ENCODE measurements at regions not wholly inside any gene's neighbourhood (a gene's known extent, or its start where the extent isn't known, plus 50 kb on each side); places are given as distances from the start of the nearest gene placed in this dataset.

GRCh38 chr20:4070323-4071177 is 55.2 kb upstream of the RNF24 start:
- CTCF ChIA-PET, result interaction anchor here (0.5 kb wide), 1 partner anchor 46 kb away, joined by 7 read pairs; no protein-coding TSS in a partner anchor
- POLR2A ChIA-PET (ENCODE audit: unreplicated experiment), result interaction anchor here (0.5 kb wide), 1 partner anchor 63 kb away, joined by 3 read pairs; no protein-coding TSS in a partner anchor

More at GRCh38 chr20:4070323-4071177, 55.2 kb upstream of the RNF24 start:
- Histone ChIP-seq H2AFZ (replicated peaks; ENCODE audit: low read length, poor library complexity) (peak overlapping the region; percentile 47), H3K9ac (ENCODE audit: low read depth, low read length) (no peak overlapping the region), H4K20me1 (ENCODE audit: insufficient read depth, low read length) (no peaks in the 10 kb centered on the region), H2BK20ac (ENCODE audit: low read depth, low read length) (peak overlapping the region; percentile 69), H2BK120ac (ENCODE audit: low read depth, low read length) (peak overlapping the region; percentile 75), H3K4ac (ENCODE audit: low read depth, low read length) (peak overlapping the region; percentile 81), H3K27ac (ENCODE audit: insufficient read depth, low read length) (peak overlapping the region; percentile 24; the same call in 1 of the 2 replicates), H2BK15ac (ENCODE audit: low read depth, low read length) (peak overlapping the region; percentile 60; the same call in 1 of the 3 replicates), H3K18ac (ENCODE audit: low read depth, low read length) (peak overlapping the region; percentile 49), H3K9me1 (ENCODE audit: insufficient read depth, low read length) (peaks cover 40% of the 10 kb centered on the region), H2AK9ac (replicated peaks; ENCODE audit: low read depth, low read length, poor library complexity) (peak overlapping the region; percentile 38), H4K8ac (ENCODE audit: low read depth in 2 of 2, low read length in 2 of 2) (peak overlapping the region in 1 of 2 experiments; percentile 48; a peak in 1 of 4 replicates), H3K14ac (replicated peaks; ENCODE audit: low read depth, low read length) (peak overlapping the region; percentile 61), H2AK5ac (ENCODE audit: low read depth, low read length) (peak overlapping the region; percentile 95; the same call in 1 of the 2 replicates), H2BK5ac (ENCODE audit: low read depth, low read length, poor library complexity, severe bottlenecking) (peak overlapping the region; percentile 53), H3K4me1 (ENCODE audit: control insufficient read depth, insufficient read depth, low read length) (peaks cover 34% of the 10 kb centered on the region), H3K36me3 (ENCODE audit: control insufficient read depth, insufficient read depth, low read length) (no peaks in the 10 kb centered on the region), H3K56ac (ENCODE audit: extremely low read depth, insufficient read depth, low read length) (0 out of 2 replicates have a peak overlapping the region, but pooled peaks have one; percentile 6), H3K27me3 (ENCODE audit: control insufficient read depth, insufficient read depth, low read length) (no peaks in the 10 kb centered on the region), H3K4me3 (ENCODE audit: insufficient read depth, low read depth, low read length) (no peak overlapping the region), H4K91ac (ENCODE audit: insufficient read depth, low read depth, low read length) (peak overlapping the region; percentile 47; the same call in 1 of the 2 replicates), H3K4me2 (ENCODE audit: low read depth, low read length) (no peak overlapping the region), H3K23ac (ENCODE audit: low read depth, low read length) (0 out of 2 replicates have a peak overlapping the region, but pooled peaks have one; percentile 21), H3K9me3 (ENCODE audit: control insufficient read depth, insufficient read depth, low read length) (peaks cover 3% of the 10 kb centered on the region), H4K5ac (ENCODE audit: low read depth, low read length) (peak overlapping the region; percentile 23; the same call in 1 of the 2 replicates), H3K79me1 (ENCODE audit: low read depth in 1 of 2, low read length in 2 of 2) (peaks cover 0 to 26% of the 10 kb centered on the region in 2 experiments; a peak in 2 of 4 replicates)
- DNase-seq (no peak), ATAC-seq (ENCODE audit: low read depth) (no peak)
- no TSS peak for BruUV-seq (replicated peaks)
- in situ Hi-C loops (cut with MboI; ENCODE audit: low sequenced_read_pairs) (no loop called here), intact Hi-C loops (cut with micrococcal nuclease) (loop anchor here (5.0 kb wide), 1 partner anchor 183 kb away; the partner anchor contains the start of gene PANK2), dilution Hi-C loops (cut with HindIII; ENCODE audit: low sequenced_read_pairs, unreplicated experiment) (no loop called here)
- WGBS, 2 experiments (ENCODE audit: extremely low coverage in 2 of 2, insufficient read length in 1 of 2), result 61% methylated on average over 3 of the region's 3 CpGs; no CpG with 5 or more reads in 1 of the 2 experiments
- TF ChIP-seq ELK1 (IDR thresholded peaks at IDR 0.05; ENCODE audit: borderline replicate concordance, low read depth, low read length), result no peak
- TF ChIP-seq POLR2A (IDR thresholded peaks at IDR 0.05; ENCODE audit: low read depth, low read length), result no peak
- no peak for TF ChIP-seq NFE2L2 (IDR thresholded peaks at IDR 0.05; ENCODE audit: low read depth, low read length)
- TF ChIP-seq FOS (IDR thresholded peaks at IDR 0.05; ENCODE audit: low read depth, low read length), result no peak
- no peak for TF ChIP-seq MAZ (IDR thresholded peaks at IDR 0.05; ENCODE audit: borderline replicate concordance, low read depth, low read length)
- no peak for TF ChIP-seq MXI1 (IDR thresholded peaks at IDR 0.05; ENCODE audit: borderline replicate concordance, low read depth, low read length)
- no peak for TF ChIP-seq BHLHE40 (IDR thresholded peaks at IDR 0.05; ENCODE audit: low read depth, low read length)
- TF ChIP-seq CEBPB (IDR thresholded peaks at IDR 0.05; ENCODE audit: low read depth, low read length), result no peak
- no peak for TF ChIP-seq RCOR1 (IDR thresholded peaks at IDR 0.05; ENCODE audit: insufficient replicate concordance, low read length)
- no peak for TF ChIP-seq CHD1 (IDR thresholded peaks at IDR 0.05; ENCODE audit: low read depth, low read length)
- TF ChIP-seq, protein P1, sequence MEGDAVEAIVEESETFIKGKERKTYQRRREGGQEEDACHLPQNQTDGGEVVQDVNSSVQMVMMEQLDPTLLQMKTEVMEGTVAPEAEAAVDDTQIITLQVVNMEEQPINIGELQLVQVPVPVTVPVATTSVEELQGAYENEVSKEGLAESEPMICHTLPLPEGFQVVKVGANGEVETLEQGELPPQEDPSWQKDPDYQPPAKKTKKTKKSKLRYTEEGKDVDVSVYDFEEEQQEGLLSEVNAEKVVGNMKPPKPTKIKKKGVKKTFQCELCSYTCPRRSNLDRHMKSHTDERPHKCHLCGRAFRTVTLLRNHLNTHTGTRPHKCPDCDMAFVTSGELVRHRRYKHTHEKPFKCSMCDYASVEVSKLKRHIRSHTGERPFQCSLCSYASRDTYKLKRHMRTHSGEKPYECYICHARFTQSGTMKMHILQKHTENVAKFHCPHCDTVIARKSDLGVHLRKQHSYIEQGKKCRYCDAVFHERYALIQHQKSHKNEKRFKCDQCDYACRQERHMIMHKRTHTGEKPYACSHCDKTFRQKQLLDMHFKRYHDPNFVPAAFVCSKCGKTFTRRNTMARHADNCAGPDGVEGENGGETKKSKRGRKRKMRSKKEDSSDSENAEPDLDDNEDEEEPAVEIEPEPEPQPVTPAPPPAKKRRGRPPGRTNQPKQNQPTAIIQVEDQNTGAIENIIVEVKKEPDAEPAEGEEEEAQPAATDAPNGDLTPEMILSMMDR (conservative IDR thresholded peaks at IDR 0.05; ENCODE audit: low read depth, low read length), result no peak
- no peak for TF ChIP-seq MAFK (IDR thresholded peaks at IDR 0.05; ENCODE audit: low read depth, low read length)
- TF ChIP-seq, protein P2, sequence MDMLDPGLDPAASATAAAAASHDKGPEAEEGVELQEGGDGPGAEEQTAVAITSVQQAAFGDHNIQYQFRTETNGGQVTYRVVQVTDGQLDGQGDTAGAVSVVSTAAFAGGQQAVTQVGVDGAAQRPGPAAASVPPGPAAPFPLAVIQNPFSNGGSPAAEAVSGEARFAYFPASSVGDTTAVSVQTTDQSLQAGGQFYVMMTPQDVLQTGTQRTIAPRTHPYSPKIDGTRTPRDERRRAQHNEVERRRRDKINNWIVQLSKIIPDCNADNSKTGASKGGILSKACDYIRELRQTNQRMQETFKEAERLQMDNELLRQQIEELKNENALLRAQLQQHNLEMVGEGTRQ (IDR thresholded peaks at IDR 0.05; ENCODE audit: low read depth, low read length), result no peak
